GM21529 (cell line): ENCODE measurements at regions not wholly inside any gene's neighbourhood (a gene's known extent, or its start where the extent isn't known, plus 50 kb on each side); places are given as distances from the start of the nearest gene placed in this dataset.

Experiments used
- ATAC-seq: cut with Tn5 transposase; IDR thresholded peaks from one replicate; pipeline ENCODE4 v1.9.1; 2021; ENCODE audit not compliant: unreplicated experiment

GRCh38 chr7:23971031-23971430 lies 261.0 kb downstream of the STK31 start:
- no peak for ATAC-seq

- ATAC-seq: no peak
These were observed 262.0 kb downstream of the STK31 start for GRCh38 chr7:23972057-23972456.

GRCh38 chr7:23973264-23973663 lies 263.2 kb downstream of the STK31 start:
- no peak for ATAC-seq

- ATAC-seq: no peak
These were observed 270.1 kb downstream of the STK31 start for GRCh38 chr7:23980081-23980480.

- ATAC-seq: no peak
These were observed 271.3 kb downstream of the STK31 start for GRCh38 chr7:23981314-23981713.

GRCh38 chr7:23981758-23982157 lies 271.7 kb downstream of the STK31 start:
- ATAC-seq: no peak

GRCh38 chr7:24005517-24005916 lies 278.5 kb upstream of the NPY start:
- ATAC-seq: no peak

GRCh38 chr7:24010495-24010894 lies 273.5 kb upstream of the NPY start:
- no peak for ATAC-seq

- ATAC-seq: no peak
These were observed 266.5 kb upstream of the NPY start for GRCh38 chr7:24017519-24017918.

GRCh38 chr7:24018331-24018730 lies 265.7 kb upstream of the NPY start:
- ATAC-seq: no peak

GRCh38 chr7:24019841-24020240 lies 264.1 kb upstream of the NPY start:
- no peak for ATAC-seq

- ATAC-seq: no peak
These were observed 259.5 kb upstream of the NPY start for GRCh38 chr7:24024276-24025068.

- no peak for ATAC-seq
These were observed 258.9 kb upstream of the NPY start for GRCh38 chr7:24025094-24025493.

- no peak for ATAC-seq
These were observed 258.2 kb upstream of the NPY start for GRCh38 chr7:24025765-24026164.

GRCh38 chr7:24026351-24026750 lies 257.6 kb upstream of the NPY start:
- ATAC-seq: no peak

- ATAC-seq: no peak
These were observed 254.9 kb upstream of the NPY start for GRCh38 chr7:24029068-24029467.

GRCh38 chr7:24034251-24034650 lies 249.7 kb upstream of the NPY start:
- ATAC-seq: no peak

- no peak for ATAC-seq
These were observed 248.5 kb upstream of the NPY start for GRCh38 chr7:24035366-24036032.

- ATAC-seq: no peak
These were observed 248.0 kb upstream of the NPY start for GRCh38 chr7:24036033-24036412.

- no peak for ATAC-seq
These were observed 245.0 kb upstream of the NPY start for GRCh38 chr7:24038993-24039392.

GRCh38 chr7:24039991-24040624 lies 243.9 kb upstream of the NPY start:
- no peak for ATAC-seq

- no peak for ATAC-seq
These were observed 242.0 kb upstream of the NPY start for GRCh38 chr7:24042028-24042427.
